Endothelial cell of umbilical vein (primary cell): ENCODE measurements at regions not wholly inside any gene's neighbourhood (a gene's known extent, or its start where the extent isn't known, plus 50 kb on each side); places are given as distances from the start of the nearest gene placed in this dataset.

Experiments
- FOS ChIP-seq: IDR thresholded peaks from 2 replicates; pipeline ENCODE4 v1.6.1; 2011; ENCODE audit warnings: mild to moderate bottlenecking, low read length, moderate library complexity, borderline replicate concordance; ENCODE audit not compliant: insufficient read depth
- POLR2AphosphoS5 ChIP-seq: IDR thresholded peaks from 2 replicates; pipeline ENCODE4 v1.6.1; 2012; ENCODE audit warnings: low read depth, mild to moderate bottlenecking, control low read depth, low read length, moderate library complexity; ENCODE audit not compliant: insufficient read depth
- TF ChIP-seq, protein P1 (sequence below): IDR thresholded peaks from 2 replicates; pipeline ENCODE4 v1.6.1; 2011; ENCODE audit not compliant: insufficient read depth, insufficient read length
- TF ChIP-seq, protein P2 (sequence below), 2 donors: IDR thresholded peaks; 1 replicate in 1 of 2; 2 replicates in 1 of 2; pipeline ENCODE4 v1.5.1; 2011; ENCODE audit warnings: low read length in 2 of 2, mild to moderate bottlenecking in 2 of 2, moderate library complexity in 2 of 2, control low read depth in 1 of 2, inconsistent platforms in 1 of 2, low read depth in 1 of 2; ENCODE audit not compliant: insufficient read depth in 1 of 2; ENCODE audit errors: extremely low read depth in 1 of 2

DNA sequence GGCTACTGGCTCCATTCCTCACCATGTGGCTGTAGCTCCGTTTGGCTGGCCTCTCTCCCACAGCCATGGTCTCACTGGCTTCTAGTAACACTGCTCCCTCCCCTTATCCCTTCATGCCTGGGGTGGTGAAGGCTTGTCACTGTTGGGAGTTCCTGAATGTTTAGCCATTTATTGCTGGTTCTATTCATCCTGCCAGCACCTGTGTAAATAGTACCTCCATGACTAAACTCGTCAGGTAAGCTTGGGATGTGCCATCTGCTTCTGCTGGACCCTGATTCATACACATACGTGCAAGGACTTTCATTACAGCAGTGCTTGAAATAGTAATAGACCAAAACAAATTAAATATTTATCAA lies 61.6 kb downstream of the CCDC71L start:
- TF ChIP-seq, protein P1, sequence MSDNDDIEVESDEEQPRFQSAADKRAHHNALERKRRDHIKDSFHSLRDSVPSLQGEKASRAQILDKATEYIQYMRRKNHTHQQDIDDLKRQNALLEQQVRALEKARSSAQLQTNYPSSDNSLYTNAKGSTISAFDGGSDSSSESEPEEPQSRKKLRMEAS: no peak
- TF ChIP-seq, protein P2, sequence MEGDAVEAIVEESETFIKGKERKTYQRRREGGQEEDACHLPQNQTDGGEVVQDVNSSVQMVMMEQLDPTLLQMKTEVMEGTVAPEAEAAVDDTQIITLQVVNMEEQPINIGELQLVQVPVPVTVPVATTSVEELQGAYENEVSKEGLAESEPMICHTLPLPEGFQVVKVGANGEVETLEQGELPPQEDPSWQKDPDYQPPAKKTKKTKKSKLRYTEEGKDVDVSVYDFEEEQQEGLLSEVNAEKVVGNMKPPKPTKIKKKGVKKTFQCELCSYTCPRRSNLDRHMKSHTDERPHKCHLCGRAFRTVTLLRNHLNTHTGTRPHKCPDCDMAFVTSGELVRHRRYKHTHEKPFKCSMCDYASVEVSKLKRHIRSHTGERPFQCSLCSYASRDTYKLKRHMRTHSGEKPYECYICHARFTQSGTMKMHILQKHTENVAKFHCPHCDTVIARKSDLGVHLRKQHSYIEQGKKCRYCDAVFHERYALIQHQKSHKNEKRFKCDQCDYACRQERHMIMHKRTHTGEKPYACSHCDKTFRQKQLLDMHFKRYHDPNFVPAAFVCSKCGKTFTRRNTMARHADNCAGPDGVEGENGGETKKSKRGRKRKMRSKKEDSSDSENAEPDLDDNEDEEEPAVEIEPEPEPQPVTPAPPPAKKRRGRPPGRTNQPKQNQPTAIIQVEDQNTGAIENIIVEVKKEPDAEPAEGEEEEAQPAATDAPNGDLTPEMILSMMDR (IDR thresholded peaks at IDR 0.05; ENCODE audit: extremely low read depth in 1 of 2, insufficient read depth in 1 of 2, low read depth in 1 of 2, low read length in 2 of 2): no peak
- TF ChIP-seq FOS (no peak), POLR2AphosphoS5 (no peak)
